Ishikawa (cell line): ENCODE measurements at regions not wholly inside any gene's neighbourhood (a gene's known extent, or its start where the extent isn't known, plus 50 kb on each side); places are given as distances from the start of the nearest gene placed in this dataset.

Source experiments
- CEBPB ChIP-seq: IDR thresholded peaks from 2 replicates; pipeline ENCODE4 v1.6.1; 2012
- CREB1 ChIP-seq: IDR thresholded peaks from 2 replicates; pipeline ENCODE4 v1.6.1; 2012; ENCODE audit warnings: low read depth
- EGR1 ChIP-seq: IDR thresholded peaks from 2 replicates; pipeline ENCODE4 v1.6.1; 2012
- EP300 ChIP-seq: IDR thresholded peaks from 2 replicates; pipeline ENCODE4 v1.6.1; 2012; ENCODE audit warnings: borderline replicate concordance
- FOXM1 ChIP-seq: IDR thresholded peaks from 2 replicates; pipeline ENCODE4 v1.6.1; 2012; ENCODE audit warnings: low read depth, borderline replicate concordance
- MAX ChIP-seq: IDR thresholded peaks from 2 replicates; pipeline ENCODE4 v1.6.1; 2012
- NFIC ChIP-seq: IDR thresholded peaks from 2 replicates; pipeline ENCODE4 v1.6.1; 2012
- RAD21 ChIP-seq: IDR thresholded peaks from 2 replicates; pipeline ENCODE4 v1.6.1; 2012; ENCODE audit warnings: low read depth
- REST ChIP-seq: IDR thresholded peaks from 2 replicates; pipeline ENCODE4 v1.6.1; 2012; ENCODE audit warnings: low read depth, mild to moderate bottlenecking
- TAF1 ChIP-seq: IDR thresholded peaks from 2 replicates; pipeline ENCODE4 v1.6.1; 2012; ENCODE audit warnings: low read depth, mild to moderate bottlenecking
- TCF12 ChIP-seq: IDR thresholded peaks from 2 replicates; pipeline ENCODE4 v1.6.1; 2012; ENCODE audit warnings: low read depth
- TEAD4 ChIP-seq: IDR thresholded peaks from 2 replicates; pipeline ENCODE4 v1.6.1; 2012
- USF1 ChIP-seq: IDR thresholded peaks from 2 replicates; pipeline ENCODE4 v1.6.1; 2012
- YY1 ChIP-seq: IDR thresholded peaks from 2 replicates; pipeline ENCODE4 v1.6.1; 2012; ENCODE audit warnings: low read depth
- ZBTB7A ChIP-seq: IDR thresholded peaks from 2 replicates; pipeline ENCODE4 v1.6.1; 2012; ENCODE audit warnings: low read depth

GRCh38 chr13:88674841-88675240 is 1003.7 kb downstream of the SLITRK5 start:
- TF ChIP-seq CEBPB = no peak
- TF ChIP-seq ZBTB7A = no peak
- no peak for TF ChIP-seq MAX
- no peak for TF ChIP-seq FOXM1
- TF ChIP-seq YY1 = no peak
- no peak for TF ChIP-seq TAF1
- TF ChIP-seq EGR1 = no peak

- TF ChIP-seq ZBTB7A (no peak), CREB1 (no peak), YY1 (no peak), NFIC (no peak), EGR1 (no peak), EP300 (no peak), REST (no peak), RAD21 (no peak), FOXM1 (no peak), MAX (no peak), TAF1 (no peak), TCF12 (no peak), USF1 (no peak)
Observed at GRCh38 chr13:88675347-88675996, 1004.3 kb downstream of the SLITRK5 start.

GRCh38 chr13:88676016-88676415 is 1004.8 kb downstream of the SLITRK5 start:
- no peak for TF ChIP-seq EGR1
- TF ChIP-seq YY1 = no peak
- no peak for TF ChIP-seq EP300
- no peak for TF ChIP-seq FOXM1
- no peak for TF ChIP-seq TAF1

- TF ChIP-seq CREB1 (no peak), FOXM1 (no peak), ZBTB7A (no peak), CEBPB (no peak), TCF12 (no peak), TAF1 (no peak), REST (no peak), NFIC (no peak), YY1 (no peak), EGR1 (no peak), TEAD4 (no peak), MAX (no peak), EP300 (no peak), USF1 (no peak), RAD21 (no peak)
Observed at GRCh38 chr13:88685459-88685858, 1014.3 kb downstream of the SLITRK5 start.

GRCh38 chr13:88701551-88701950 is 1030.4 kb downstream of the SLITRK5 start:
- TF ChIP-seq TEAD4 = no peak
- TF ChIP-seq RAD21 = no peak
- no peak for TF ChIP-seq CEBPB
- no peak for TF ChIP-seq USF1
- TF ChIP-seq NFIC = no peak
- TF ChIP-seq TCF12 = no peak
- no peak for TF ChIP-seq EP300
- TF ChIP-seq EGR1 = no peak
- TF ChIP-seq TAF1 = no peak
- no peak for TF ChIP-seq FOXM1
